ENCODE measurements at regions not wholly inside any gene's neighbourhood (a gene's known extent, or its start where the extent isn't known, plus 50 kb on each side); places are given as distances from the start of the nearest gene placed in this dataset.
"Not testable (repeated sequence)": the region's sequence is repeated elsewhere in the genome, so short reads cannot be mapped to it uniquely, and the experiment has no call there.

- no peak for DNase-seq (ENCODE audit: low read depth)
- no peak for TF ChIP-seq CTCF (conservative IDR thresholded peaks at IDR 0.05; ENCODE audit: low read depth, low read length)
- H3K4me3 ChIP-seq (ENCODE audit: low read depth, low read length), result no peak overlapping the region
These were observed 78.9 kb upstream of the ZNF91 start for GRCh38 chr19:23474172-23474571.

- TF ChIP-seq CTCF (conservative IDR thresholded peaks at IDR 0.05; ENCODE audit: low read depth, low read length), result no peak
- no peak for DNase-seq (ENCODE audit: low read depth)
These were observed 75.7 kb upstream of the ZNF91 start for GRCh38 chr19:23470873-23471545.

GRCh38 chr19:23464349-23464748 is 69.1 kb upstream of the ZNF91 start:
- H3K4me3 ChIP-seq (ENCODE audit: low read depth, low read length); DNase-seq (ENCODE audit: low read depth): not testable (repeated sequence)

More at GRCh38 chr19:23470873-23471545, 75.7 kb upstream of the ZNF91 start:
- H3K4me3 ChIP-seq (ENCODE audit: low read depth, low read length), result peak overlapping the region; percentile 11

- TF ChIP-seq CTCF (conservative IDR thresholded peaks at IDR 0.05; ENCODE audit: low read depth, low read length), result no peak
- H3K4me3 ChIP-seq (ENCODE audit: low read depth, low read length), result no peak overlapping the region
- DNase-seq (ENCODE audit: low read depth), result no peak
These were observed 65.8 kb upstream of the ZNF91 start for GRCh38 chr19:23461120-23461519.

GRCh38 chr19:23460656-23461055 is 65.4 kb upstream of the ZNF91 start:
- TF ChIP-seq CTCF (conservative IDR thresholded peaks at IDR 0.05; ENCODE audit: low read depth, low read length), result no peak
- no peak for DNase-seq (ENCODE audit: low read depth)
- no peak overlapping the region for H3K4me3 ChIP-seq (ENCODE audit: low read depth, low read length)

All from epithelial cell of proximal tubule (primary cell).